ENCODE measurements at regions not wholly inside any gene's neighbourhood (a gene's known extent, or its start where the extent isn't known, plus 50 kb on each side); places are given as distances from the start of the nearest gene placed in this dataset.

DNA sequence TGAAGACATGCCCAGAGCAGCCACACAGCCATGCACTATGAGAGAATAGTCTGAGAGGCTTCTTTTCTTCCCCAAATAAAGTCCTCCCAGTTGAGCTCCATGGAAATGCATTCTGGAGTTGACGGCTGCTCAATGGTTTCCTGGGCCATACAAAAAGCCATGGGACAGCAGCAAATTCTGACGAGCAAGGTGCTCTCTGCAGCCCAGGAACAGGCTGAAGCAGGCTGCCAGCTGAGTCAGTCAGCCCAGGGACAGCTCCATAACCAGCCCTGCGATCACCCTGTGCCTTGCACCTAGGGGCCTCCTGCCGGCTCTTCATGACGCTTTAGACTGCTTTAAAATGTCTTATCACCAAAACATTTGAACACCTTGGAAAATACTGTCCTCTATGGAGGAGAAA lies 256.3 kb upstream of the CHRNA7 start:
- Histone ChIP-seq H3K27me3 (ENCODE audit: control insufficient read depth, insufficient read depth, low read length) (no peaks in the 10 kb centered on the region), H3K36me3 (ENCODE audit: control insufficient read depth, insufficient read depth, low read length) (no peaks in the 10 kb centered on the region), H3K4me3 (ENCODE audit: low read depth, low read length) (no peak overlapping the region)
- TF ChIP-seq, protein P1, sequence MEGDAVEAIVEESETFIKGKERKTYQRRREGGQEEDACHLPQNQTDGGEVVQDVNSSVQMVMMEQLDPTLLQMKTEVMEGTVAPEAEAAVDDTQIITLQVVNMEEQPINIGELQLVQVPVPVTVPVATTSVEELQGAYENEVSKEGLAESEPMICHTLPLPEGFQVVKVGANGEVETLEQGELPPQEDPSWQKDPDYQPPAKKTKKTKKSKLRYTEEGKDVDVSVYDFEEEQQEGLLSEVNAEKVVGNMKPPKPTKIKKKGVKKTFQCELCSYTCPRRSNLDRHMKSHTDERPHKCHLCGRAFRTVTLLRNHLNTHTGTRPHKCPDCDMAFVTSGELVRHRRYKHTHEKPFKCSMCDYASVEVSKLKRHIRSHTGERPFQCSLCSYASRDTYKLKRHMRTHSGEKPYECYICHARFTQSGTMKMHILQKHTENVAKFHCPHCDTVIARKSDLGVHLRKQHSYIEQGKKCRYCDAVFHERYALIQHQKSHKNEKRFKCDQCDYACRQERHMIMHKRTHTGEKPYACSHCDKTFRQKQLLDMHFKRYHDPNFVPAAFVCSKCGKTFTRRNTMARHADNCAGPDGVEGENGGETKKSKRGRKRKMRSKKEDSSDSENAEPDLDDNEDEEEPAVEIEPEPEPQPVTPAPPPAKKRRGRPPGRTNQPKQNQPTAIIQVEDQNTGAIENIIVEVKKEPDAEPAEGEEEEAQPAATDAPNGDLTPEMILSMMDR (IDR thresholded peaks at IDR 0.05; ENCODE audit: insufficient read depth, low read length, severe bottlenecking): no peak
- FAIRE-seq (no peak), DNase-seq (ENCODE audit: low read depth) (no peak)

DNA sequence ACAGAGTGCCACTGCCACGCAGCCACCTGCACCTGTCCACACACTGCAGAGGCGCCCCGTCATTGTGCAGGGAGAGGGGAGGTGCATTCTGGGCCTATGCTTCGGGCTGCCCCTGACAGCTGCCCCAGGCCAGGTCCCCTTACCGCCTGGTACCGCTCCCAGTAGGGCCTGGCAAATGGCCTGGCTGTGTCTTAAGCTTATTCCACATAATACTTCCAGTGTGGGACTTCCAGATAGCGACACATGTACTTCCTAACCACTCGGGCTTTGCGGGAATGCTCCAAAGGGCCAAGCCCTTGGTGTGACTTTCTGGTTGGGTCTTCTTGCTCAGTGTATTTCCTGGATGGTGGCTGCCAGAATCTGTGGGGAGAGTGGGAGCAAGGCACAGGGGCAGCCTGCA lies 254.3 kb upstream of the CHRNA7 start:
- TF ChIP-seq, protein P1 (IDR thresholded peaks at IDR 0.05; ENCODE audit: insufficient read depth, low read length, severe bottlenecking): no peak
- no peak for FAIRE-seq
- Histone ChIP-seq H3K36me3 (ENCODE audit: control insufficient read depth, insufficient read depth, low read length) (no peaks in the 10 kb centered on the region), H3K4me3 (ENCODE audit: low read depth, low read length) (no peak overlapping the region), H3K27me3 (ENCODE audit: control insufficient read depth, insufficient read depth, low read length) (no peaks in the 10 kb centered on the region)
- no peak for DNase-seq (ENCODE audit: low read depth)

DNA sequence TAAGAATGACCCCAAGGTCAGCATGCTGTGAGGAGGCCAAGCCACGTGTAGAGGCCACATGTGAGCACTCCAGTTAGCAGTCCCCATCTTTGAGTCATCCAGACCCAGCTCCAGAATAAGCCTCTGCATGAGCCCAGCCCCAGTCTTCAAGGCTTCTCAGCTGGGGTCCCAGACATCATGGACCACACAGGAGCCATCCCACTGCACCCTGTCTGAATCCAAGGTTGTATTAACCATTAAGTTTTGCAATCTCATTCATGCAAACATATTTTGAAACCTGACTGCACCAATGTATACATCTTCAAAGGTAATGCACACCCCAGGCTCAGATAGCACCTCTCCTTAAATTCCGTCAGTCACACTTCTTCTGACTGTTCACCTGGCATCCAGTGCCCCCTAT lies 249.1 kb upstream of the CHRNA7 start:
- no peak for DNase-seq (ENCODE audit: low read depth)
- H3K4me3 ChIP-seq (ENCODE audit: low read depth, low read length): no peak overlapping the region
- H3K27me3 ChIP-seq (ENCODE audit: control insufficient read depth, insufficient read depth, low read length): no peaks in the 10 kb centered on the region
- TF ChIP-seq, protein P1 (IDR thresholded peaks at IDR 0.05; ENCODE audit: insufficient read depth, low read length, severe bottlenecking): no peak
- H3K36me3 ChIP-seq (ENCODE audit: control insufficient read depth, insufficient read depth, low read length): no peaks in the 10 kb centered on the region
- no peak for FAIRE-seq

DNA sequence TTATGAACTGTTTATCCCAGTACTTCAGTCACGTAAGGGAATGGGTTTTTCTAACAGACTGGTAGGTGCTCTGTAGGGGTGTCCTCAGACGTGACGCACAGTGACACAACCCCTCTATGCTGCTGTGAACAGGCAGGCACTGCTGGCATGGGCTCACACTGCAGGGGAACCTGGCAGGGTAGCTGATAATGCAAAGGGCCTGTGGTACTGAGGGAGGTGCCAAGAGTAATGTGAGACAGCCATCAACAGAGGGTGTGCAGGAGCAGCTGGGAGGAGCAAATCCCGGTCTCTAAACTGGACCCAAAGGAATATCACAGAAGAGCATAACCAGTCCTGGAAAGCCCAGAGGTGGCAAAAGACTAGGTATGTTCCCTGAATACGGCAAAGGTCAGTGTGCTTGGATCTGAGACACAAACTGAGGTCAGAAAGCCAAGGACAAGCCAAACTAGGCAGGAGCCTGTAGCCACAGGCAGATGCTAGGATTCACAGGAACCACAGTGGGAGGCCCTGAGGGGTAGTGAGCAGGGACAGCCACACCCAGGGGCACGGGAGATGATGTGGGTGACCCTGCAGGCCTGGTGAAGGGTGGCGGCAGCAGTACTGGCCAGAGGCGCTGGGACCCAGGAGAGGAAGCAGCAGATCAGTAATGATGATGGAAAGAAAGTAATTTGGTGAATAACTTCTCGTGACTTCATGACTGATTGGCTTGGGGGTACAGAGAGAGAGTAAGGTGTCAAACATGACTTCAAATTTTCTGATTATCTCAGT lies 248.1 kb upstream of the CHRNA7 start:
- Histone ChIP-seq H3K36me3 (ENCODE audit: control insufficient read depth, insufficient read depth, low read length) (no peaks in the 10 kb centered on the region), H3K4me3 (ENCODE audit: low read depth, low read length) (no peak overlapping the region), H3K27me3 (ENCODE audit: control insufficient read depth, insufficient read depth, low read length) (no peaks in the 10 kb centered on the region)
- DNase-seq (ENCODE audit: low read depth) (no peak), FAIRE-seq (no peak)
- TF ChIP-seq, protein P1 (IDR thresholded peaks at IDR 0.05; ENCODE audit: insufficient read depth, low read length, severe bottlenecking): no peak

DNA sequence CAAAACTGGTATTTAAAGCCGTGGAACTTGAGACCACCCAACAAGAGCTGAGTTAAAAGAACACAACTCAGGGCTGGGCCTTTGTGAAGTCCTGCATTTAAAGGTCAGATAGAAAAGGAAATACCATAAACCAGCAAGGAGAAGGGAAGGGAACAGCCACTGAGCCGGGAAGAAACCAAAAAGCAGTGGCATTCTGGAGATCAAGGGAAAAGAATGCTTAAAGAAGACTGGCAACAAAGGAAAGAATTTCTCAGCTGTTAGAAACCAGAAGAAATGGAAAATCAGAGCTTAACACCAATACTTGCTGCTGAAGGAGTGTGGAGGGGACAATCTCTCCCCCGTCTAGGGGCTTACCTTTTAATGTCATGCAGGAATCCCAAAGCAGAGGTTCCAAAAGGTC lies 247.4 kb upstream of the CHRNA7 start:
- no peaks in the 10 kb centered on the region for H3K27me3 ChIP-seq (ENCODE audit: control insufficient read depth, insufficient read depth, low read length)
- TF ChIP-seq, protein P1 (IDR thresholded peaks at IDR 0.05; ENCODE audit: insufficient read depth, low read length, severe bottlenecking): no peak
- no peak for FAIRE-seq
- DNase-seq (ENCODE audit: low read depth): no peak
- no peak overlapping the region for H3K4me3 ChIP-seq (ENCODE audit: low read depth, low read length)
- no peaks in the 10 kb centered on the region for H3K36me3 ChIP-seq (ENCODE audit: control insufficient read depth, insufficient read depth, low read length)

DNA sequence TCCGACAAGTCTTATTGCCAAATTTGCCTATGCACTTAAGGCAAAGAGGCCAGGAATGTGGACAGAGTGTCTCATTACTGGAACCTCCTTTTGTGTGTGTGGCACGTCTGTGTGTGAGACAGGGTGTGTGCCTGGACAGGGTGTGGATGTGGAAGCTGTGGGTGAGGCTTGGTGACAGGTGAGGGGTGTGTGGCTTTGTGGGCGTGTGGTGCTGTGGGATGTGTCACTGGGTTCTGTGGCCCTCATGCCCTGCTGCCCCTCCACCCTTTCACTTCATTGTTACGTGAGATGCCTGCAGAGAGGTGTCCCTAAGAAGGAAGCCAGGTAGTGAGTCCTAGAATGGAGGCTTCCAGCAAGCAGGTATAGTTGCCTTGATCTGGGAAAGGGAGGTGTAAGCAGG lies 244.0 kb upstream of the CHRNA7 start:
- FAIRE-seq: no peak

More for the DNA sequence above, 244.0 kb upstream of the CHRNA7 start:
- Histone ChIP-seq H3K27me3 (ENCODE audit: control insufficient read depth, insufficient read depth, low read length) (no peaks in the 10 kb centered on the region), H3K36me3 (ENCODE audit: control insufficient read depth, insufficient read depth, low read length) (no peaks in the 10 kb centered on the region), H3K4me3 (ENCODE audit: low read depth, low read length) (no peak overlapping the region)
- TF ChIP-seq, protein P1 (IDR thresholded peaks at IDR 0.05; ENCODE audit: insufficient read depth, low read length, severe bottlenecking): no peak
- no peak for DNase-seq (ENCODE audit: low read depth)
